HG02840 (cell line): ENCODE measurements at regions not wholly inside any gene's neighbourhood (a gene's known extent, or its start where the extent isn't known, plus 50 kb on each side); places are given as distances from the start of the nearest gene placed in this dataset.

Source experiments
- ATAC-seq: cut with Tn5 transposase; IDR thresholded peaks from one replicate; pipeline ENCODE4 v1.9.1; 2021; ENCODE audit warnings: mild to moderate bottlenecking, moderate library complexity, moderate number of reproducible peaks; ENCODE audit not compliant: unreplicated experiment, low FRiP score

DNA sequence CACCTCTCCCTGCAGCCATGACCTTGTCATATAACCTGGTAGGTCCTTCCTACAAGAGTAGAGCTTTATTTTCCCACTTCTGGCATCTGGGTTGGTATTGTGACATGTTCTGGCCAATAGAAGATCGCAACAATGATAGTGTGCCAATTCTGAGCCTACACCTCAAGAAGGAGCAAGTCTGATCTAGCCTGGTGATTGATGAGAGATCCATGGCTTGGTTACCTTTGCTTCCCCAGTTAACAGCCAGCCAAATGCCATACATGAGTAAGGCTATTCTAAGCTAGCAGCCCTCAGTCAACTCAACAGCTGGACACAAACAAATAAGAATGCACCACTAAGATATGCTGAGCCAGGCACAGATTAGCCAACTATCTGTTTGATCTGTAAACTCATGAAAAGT lies 226.7 kb downstream of the LMO4 start:
- no peak for ATAC-seq

DNA sequence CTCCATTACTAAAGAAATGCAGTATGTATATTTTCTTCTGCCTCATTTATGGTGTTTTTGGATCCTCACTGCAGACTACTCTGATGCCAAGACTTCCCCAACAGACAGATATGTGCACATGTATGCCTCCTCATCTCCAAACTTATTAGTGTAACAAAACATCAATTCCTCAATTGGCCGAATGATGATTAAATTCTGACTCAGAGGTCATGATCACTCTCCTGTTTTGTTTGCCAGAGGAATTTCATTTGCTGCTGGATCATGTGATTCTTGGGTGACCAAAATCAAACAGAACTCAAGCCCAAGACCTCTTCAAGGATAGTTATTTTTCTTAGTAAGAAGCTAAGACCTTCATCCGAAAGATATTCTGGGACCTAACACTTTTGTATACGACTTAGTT lies 227.6 kb downstream of the LMO4 start:
- no peak for ATAC-seq

DNA sequence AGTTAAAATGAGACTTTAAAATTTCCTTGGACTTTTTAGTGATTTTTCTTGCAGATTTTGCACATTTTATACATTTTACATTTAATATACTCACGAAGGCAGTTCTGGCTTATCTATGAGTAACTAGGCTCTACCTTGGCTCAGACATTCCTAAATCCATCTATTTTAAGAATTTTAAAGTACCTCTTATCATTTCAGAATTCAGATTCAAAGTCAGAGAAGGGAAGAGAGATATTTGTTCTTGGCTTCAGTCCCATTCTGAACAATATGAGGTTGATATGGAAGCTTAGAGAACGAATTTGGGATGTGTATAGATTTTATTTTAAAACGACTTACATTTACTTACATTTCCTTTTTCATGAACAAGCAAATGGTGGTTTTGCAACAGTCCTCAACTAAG lies 230.2 kb downstream of the LMO4 start:
- ATAC-seq, result no peak

DNA sequence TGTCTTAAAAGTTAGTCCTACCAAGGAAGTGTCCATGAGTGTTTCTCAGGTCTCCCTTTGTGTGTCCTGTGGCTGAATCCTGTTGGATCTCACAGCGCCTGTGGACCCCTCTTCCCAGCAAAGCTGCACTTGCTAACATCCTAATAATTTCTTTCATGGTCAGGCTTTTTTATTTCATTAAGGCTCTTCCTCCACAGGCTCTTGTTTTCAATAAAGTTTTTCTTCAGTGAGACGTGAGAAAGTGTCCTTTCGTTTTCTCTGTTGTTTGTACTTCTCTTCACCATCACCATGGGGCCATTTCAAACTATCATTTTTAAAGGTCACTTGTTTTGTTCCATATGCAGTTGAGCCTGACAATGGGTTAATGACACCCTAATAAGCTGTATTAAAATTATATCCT lies 231.5 kb downstream of the LMO4 start:
- no peak for ATAC-seq

DNA sequence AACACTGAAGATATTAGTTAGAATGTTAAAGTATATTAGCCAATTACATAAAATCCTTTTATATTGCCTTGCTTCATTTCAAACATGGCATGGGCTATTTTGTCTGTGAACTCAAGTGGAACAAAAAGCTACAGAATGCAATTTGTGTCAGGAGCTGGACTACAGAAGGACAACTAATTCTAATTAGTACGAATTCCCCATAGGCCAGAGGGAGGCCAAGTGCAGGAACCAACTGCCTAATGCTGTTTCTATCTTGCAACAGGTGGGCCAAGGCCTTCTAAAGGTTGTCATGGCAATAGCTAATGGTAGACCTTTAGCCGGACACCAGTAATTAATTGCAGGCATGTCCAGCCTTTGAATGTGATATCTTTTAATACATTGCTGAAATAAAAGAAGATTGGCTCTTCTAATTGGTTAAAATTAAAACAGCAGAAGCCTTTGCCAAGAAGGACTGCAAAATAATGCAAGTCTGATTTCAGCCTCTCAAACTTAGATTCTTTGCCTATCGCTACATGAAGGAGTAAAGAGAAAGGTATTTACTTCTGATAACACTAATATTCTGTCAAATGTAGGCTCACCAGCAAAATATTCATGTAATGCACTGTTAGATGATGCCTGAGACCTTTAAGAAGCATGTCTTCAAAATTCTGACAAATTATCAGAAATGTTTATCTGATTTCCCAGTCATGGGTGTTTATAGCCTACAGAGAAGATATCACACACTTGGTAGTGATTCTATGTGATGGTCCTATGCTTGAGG lies 232.1 kb downstream of the LMO4 start:
- no peak for ATAC-seq

DNA sequence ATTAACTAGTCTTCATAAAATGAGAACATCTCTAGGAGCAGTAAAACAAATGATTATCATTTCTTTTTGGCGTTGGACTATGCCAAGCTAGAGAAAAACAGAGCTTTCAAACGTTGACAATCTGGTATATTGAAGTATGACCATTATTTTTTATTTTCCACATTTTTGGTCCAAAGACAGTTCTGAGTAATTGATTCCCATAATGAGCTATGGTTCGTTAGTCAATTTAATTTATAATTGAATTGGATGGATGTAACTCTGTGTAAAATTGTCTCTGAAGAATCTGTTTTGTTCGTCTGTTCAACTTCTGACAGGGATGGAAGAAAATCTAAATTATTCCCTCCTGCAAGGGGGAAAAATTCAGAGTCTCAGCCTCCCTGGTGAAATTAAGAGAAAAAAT lies 234.5 kb downstream of the LMO4 start:
- ATAC-seq, result no peak

DNA sequence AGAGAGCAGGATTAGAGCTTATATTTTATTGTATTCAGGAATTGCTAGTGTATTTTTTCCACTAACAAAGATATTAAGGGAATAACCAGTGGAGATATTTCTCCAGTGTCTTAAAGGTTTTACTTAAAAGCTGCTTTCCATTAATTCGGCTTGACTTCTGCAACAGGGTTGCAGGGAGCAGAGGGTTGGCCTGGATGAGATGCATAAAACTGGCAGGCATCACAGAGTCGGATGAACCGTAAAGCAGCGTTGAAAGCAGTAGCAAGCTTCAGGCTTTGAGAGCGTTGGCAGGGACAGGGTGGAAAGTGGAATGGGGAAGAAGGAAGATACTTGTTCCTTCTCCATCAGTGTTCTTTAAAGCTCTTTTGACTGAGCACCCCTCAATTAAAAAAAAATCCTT lies 237.2 kb downstream of the LMO4 start:
- no peak for ATAC-seq

DNA sequence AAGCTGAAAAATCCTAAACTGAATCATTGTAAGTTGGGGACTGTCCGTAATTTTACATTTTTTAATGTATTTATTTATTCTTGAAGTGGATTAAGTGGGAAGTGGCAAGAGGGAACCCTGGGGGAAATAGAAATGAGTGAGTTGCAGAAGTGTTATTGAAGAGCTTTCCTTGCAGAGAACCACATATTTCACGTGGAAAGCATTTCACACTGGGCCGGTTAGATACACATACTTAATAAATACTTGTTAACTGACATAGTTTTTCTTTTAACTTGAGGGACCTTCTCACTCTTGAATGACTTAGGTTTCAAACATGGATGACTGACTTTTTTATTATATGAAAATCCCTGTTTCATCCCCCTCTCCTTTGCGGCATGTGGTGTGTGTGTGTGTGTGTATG lies 239.3 kb downstream of the LMO4 start:
- no peak for ATAC-seq

DNA sequence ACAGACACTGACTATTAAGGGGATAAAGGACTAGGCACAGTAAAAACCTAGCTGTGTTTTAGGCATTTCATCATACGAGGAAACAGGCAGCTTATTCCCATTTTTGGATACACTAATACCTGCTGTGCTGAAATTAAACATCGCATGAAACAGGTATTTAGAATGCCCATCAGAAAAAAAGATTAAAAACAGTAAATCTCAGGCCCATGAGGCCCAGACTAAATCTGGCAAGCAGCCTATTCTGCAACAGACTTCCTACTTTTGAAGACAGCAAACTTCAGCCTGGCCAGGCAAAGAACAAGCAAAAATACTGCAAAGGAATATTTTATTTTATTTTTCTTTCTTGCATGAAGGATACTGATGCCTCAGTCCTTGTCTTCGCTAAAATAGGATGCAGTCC lies 240.2 kb downstream of the LMO4 start:
- no peak for ATAC-seq

DNA sequence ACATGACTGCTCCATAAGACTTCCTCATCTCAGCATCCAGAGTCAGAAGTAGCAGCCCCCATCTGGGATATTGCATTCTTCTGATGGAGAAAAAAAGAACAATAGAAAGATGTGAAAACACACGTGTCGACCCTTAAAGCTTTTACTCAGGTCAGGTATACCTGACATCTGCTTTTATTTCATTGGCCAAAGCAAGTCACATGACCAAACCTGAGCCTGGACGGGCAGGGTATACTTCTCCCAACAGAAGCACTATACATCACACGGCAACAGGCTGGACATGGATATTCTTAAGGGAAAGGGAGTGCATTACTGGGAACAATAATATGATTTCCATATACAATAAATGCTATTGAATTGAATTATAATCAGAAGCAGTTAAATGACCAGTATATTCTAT lies 243.3 kb downstream of the LMO4 start:
- no peak for ATAC-seq

DNA sequence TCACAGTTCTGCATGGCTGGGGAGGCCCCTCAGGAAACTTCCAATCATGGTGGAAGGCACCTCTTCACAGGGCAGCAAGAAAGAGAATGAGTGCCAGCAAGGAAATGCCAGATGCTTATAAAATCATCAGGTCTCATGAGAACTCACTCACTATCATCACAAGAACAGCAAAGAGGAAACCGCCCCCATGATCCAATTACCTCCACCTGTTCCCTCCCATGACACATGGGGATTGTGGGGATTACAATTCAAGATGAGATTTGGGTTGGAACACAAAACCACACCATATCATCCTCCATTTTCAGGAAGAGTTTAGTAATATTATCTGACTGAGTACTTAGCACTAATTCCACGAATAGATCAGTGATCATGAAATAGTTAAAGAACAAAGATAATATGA lies 244.2 kb downstream of the LMO4 start:
- no peak for ATAC-seq

DNA sequence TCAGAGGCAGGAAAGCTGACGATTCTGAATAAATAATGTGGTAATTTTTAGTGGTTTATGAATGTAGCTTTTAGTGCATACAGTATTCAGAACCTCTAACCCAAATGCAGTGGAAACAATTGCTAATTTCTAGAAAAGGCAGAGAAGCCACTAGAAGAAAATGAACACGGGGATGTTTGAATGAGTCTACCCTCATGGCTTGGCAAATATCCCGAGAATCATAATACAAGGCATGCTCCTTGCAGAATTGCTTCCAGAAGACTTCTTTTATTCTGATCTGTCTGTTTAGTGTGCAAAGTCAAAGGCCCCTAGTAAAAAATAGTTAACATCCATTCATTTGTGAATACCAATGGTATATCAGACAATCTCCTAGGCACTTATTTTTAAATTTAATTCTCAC lies 246.8 kb downstream of the LMO4 start:
- ATAC-seq, result no peak

DNA sequence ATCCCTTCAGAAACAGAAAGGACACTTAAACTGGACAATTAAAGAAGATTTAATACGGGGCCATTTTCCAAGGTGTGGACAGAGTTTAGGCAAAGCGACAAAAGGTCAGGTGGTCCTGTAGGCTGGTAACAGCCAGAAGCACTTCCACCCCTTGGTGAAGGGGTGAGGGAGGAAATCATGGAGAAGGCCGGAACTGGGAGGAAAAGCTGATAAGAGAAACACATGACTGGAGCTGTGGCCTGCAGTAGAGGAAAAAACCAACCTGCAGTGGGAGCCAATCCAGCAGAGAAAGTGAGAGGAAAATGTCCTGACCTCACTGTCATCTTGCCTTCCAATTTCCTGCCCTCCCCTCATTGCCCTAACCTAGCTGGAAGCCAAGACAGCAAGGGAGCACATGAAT lies 249.8 kb downstream of the LMO4 start:
- no peak for ATAC-seq

DNA sequence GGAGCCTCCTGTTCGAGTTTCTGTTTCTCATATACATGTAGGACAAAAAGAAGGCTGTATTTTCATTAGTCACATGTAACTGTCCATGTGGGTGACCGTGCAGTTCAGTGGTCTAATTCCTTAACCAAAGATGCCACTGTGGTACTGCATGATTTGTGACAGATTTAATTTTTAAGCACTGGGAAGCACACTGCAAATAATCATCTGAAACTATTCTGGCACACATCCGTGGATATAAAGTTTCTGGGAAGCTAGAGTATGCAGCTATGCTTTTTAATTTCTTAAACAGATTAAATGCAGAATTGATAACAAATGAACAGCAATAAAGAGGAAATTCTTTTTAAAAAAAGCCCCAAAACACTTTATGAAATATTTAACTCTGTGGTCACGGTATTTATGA lies 254.8 kb downstream of the LMO4 start:
- no peak for ATAC-seq

DNA sequence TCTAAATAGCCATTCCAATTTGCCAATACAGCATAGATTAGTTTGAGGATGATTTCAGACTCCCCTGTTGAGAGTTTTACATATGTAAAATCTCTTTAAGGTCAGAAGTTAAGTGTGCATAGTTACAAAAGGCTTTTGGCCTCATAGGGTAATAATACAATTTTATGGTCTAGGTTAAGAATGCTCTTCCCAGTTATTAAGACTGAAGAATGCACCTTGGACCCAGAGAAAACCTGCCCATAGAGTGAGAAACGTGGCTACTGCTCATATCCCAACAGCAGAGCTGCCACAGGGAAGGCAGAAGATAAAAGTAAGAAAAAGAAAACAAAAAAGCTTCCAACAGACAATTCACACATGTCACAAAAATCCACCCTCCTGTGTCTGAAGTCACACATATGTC lies 255.9 kb downstream of the LMO4 start:
- ATAC-seq, result no peak

DNA sequence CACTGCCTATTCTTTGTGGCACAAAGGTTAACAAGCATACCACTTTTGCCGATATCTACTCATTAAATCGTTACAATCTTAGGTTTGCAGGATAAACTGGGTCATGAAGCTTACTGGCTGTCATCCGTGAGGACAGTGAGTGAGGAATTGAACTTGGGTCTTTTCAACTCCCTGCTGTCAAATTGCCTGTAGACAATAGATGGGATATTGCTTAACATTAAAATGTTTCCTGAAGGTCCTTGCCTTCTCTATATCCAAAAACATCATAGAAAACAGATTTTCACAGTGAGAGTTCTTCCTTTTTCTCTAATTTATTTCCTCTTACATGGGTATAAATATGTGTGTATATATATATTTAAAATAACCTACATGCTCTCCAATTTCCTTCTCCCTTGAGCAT lies 257.8 kb downstream of the LMO4 start:
- ATAC-seq, result no peak

DNA sequence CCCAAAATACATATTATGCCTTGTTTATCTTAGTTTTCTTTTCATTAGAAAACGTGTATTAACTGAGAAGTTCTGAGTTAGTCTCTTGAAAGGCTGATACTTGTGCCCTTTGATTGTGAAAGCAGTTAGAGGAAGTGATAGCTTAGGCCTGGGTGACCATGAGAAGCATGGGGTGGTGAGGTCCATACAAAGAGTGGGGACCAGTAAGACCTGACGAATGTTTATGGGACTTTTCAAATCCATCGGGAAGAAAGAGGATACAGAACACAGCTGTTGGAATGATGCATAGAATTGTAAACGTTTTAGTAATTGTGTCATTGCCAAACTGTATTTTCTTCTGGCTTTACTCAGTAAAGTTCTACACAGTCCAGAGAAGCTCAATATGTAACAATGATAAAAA lies 259.8 kb downstream of the LMO4 start:
- peak; percentile 49 for ATAC-seq

DNA sequence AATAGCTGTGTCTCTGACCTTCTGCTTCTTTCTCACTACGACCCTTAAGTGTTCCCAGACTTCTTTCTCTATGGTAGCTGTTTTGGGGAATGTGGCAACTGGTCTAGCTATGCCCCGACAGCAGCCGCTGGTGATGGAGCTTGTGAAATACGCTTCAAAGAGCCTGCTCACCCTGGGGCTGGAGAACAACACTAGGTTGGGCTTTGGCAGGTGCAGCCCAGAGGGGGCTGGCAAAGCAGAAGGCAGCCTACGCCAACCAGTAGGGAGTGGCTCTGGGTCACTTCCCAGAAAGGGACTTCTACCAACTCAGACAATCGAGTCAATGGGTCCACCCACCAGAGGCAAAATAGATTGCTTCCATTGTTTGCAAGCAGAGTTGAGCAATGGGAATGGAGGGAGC lies 262.8 kb downstream of the LMO4 start:
- ATAC-seq, result no peak

DNA sequence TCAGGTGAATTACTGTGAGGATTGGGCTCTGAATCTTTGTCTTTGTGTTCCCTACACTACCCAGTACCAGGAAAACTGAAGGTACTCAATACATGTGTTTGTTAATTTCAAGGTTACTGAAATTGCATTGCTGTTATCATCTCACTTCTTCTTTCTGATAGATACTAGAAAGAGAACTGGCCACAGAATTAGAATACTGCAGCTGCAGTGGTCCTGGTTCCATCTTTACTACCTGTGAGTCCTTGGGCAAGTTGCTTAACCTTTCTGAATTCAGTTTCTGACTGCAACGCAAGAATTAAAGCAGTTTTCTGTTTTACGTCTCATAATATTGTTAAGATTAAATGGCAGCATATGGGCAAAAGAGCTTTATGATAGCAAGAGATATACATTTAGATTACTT lies 263.5 kb downstream of the LMO4 start:
- peak; percentile 93 for ATAC-seq

DNA sequence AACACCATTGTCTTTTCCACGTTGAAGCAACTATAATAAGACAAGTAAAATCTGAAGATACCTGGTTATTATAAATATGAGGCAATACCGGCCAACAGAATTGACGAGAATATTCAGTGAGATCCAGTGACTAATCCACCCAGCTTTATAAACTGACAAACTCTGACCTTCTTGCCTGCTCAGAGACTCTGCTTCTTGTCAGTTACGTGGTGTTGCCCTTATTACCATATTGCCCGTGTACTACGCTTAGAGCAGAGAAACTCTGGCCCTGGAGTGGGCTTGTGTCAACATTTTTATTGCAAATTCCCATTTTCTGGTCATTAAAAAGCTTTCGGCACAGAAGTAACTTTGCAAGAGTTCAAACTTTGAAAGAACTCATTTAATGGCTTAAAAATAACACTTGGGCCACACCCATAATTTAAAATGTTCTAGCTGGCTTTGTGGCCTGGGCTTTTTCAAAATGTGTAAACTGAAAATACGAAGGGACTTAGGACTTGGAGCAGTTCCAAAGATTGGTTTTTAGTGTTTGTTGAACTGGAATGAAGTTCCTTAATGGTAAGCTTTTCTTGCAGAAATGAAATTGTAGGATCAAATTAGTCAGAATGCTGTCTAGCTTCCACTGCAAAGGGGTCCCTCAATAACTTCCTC lies 266.2 kb downstream of the LMO4 start:
- ATAC-seq, result no peak

DNA sequence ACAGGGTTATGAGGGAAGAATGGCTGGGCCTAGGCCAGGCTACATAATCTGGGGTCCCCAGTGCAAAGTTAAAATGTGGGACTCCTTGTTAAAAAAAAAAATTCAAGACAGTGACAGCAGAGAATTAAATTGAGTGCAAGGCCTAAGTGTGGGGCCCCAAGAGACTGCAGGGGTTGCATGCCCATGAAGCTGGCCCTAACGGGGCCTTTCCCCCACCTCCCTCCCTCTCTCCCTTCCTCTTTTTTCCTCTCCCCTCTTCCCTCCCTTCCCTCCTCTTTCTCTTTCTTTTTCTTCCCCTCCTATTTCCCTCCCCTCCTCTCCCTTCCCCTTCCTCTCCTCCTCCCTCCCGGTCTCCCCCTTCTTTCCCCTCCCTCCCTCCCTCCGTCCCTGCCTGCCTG lies 266.7 kb downstream of the LMO4 start:
- no peak for ATAC-seq

DNA sequence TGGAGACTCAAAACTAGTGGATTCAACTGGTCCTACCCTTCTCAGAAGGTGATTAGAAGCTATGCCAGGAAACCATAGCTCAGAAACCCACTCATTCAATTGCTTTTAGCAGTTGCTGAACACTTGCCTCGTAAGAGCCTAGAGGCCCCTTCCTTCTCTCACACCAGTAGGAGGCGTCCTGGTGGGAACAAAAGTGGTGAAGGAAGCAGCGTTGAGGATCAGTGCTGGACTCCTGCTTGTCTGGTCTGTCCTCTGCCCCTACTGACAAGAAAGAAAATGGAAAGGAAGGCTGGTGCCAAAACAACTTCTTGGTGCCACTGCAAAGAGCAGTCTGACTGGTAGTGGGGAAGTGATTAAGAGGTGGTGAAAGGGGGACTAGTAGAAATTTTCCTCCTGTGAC lies 269.7 kb downstream of the LMO4 start:
- ATAC-seq, result no peak
